DOHH2 (cell line): ENCODE measurements at regions not wholly inside any gene's neighbourhood (a gene's known extent, or its start where the extent isn't known, plus 50 kb on each side); places are given as distances from the start of the nearest gene placed in this dataset.

ENCODE experiments used
- H3F3A ChIP-seq: fragments of 200-600 bp; sonication (generic), shearing (Covaris generic); 2 replicates; pipeline ENCODE4 v1.6.0; 2016; ENCODE audit warnings: antibody characterized with exemption, mild to moderate bottlenecking; ENCODE audit not compliant: control insufficient read depth, insufficient read depth
- H3K27ac ChIP-seq: fragments of 200-600 bp; sonication (generic); 2 replicates; pipeline ENCODE4 v1.5.1; 2014; ENCODE audit warnings: low read depth, mild to moderate bottlenecking, low read length, moderate library complexity
- H3K27me3 ChIP-seq: fragments of 200-600 bp; sonication (generic); 2 replicates; pipeline ENCODE4 v1.6.1; 2014; ENCODE audit warnings: mild to moderate bottlenecking, low read length, mixed read lengths; ENCODE audit not compliant: control insufficient read depth
- H3K36me3 ChIP-seq: fragments of 200-600 bp; sonication (generic); 2 replicates; pipeline ENCODE4 v1.6.1; 2014; ENCODE audit warnings: mild to moderate bottlenecking, low read length, moderate library complexity, mixed read lengths; ENCODE audit not compliant: control insufficient read depth
- H3K4me1 ChIP-seq: fragments of 200-600 bp; sonication (generic); 2 replicates; pipeline ENCODE4 v1.6.1; 2014; ENCODE audit warnings: mild to moderate bottlenecking, low read length, mixed read lengths; ENCODE audit not compliant: control insufficient read depth
- H3K4me2 ChIP-seq: fragments of 200-600 bp; sonication (generic); 2 replicates; pipeline ENCODE4 v1.6.0; 2014; ENCODE audit warnings: mild to moderate bottlenecking, low read length, moderate library complexity
- H3K4me3 ChIP-seq: fragments of 200-600 bp; sonication (generic); 2 replicates; pipeline ENCODE4 v1.5.1; 2014; ENCODE audit warnings: mild to moderate bottlenecking, low read length, mixed read lengths
- H3K79me2 ChIP-seq: fragments of 200-600 bp; sonication (generic); 2 replicates; pipeline ENCODE4 v1.6.1; 2014; ENCODE audit warnings: mild to moderate bottlenecking, low read length, mixed read lengths; ENCODE audit not compliant: control insufficient read depth
- H3K9me2 ChIP-seq: fragments of 200-600 bp; sonication (generic); replicated peaks from 2 replicates; pipeline ENCODE4 v1.6.1; 2014; ENCODE audit warnings: mild to moderate bottlenecking, low read length, mixed read lengths; ENCODE audit not compliant: control insufficient read depth
- H3K9me3 ChIP-seq: fragments of 200-600 bp; sonication (generic); 2 replicates; pipeline ENCODE4 v1.6.1; 2014; ENCODE audit warnings: antibody characterized with exemption, low read length, mixed read lengths; ENCODE audit not compliant: control insufficient read depth, insufficient read depth
- H4K20me1 ChIP-seq: fragments of 200-600 bp; sonication (generic); 2 replicates; pipeline ENCODE4 v1.6.0; 2014; ENCODE audit warnings: low read depth, mild to moderate bottlenecking, antibody characterized with exemption, low read length, moderate library complexity; ENCODE audit not compliant: control insufficient read depth, insufficient read depth
- EZH2phosphoT487 ChIP-seq: fragments of 200-600 bp; sonication (generic); IDR thresholded peaks from 2 replicates; pipeline ENCODE4 v1.6.1; 2017; ENCODE audit warnings: borderline replicate concordance, mild to moderate bottlenecking, antibody characterized with exemption, low read length, moderate library complexity, mixed read lengths
- TF ChIP-seq, protein P1 (sequence below): fragments of 200-600 bp; sonication (generic); IDR thresholded peaks from one replicate; pipeline ENCODE4 v1.5.1; 2014; ENCODE audit warnings: antibody characterized with exemption, mild to moderate bottlenecking, low read depth, low read length; ENCODE audit not compliant: poor library complexity, severe bottlenecking

DNA sequence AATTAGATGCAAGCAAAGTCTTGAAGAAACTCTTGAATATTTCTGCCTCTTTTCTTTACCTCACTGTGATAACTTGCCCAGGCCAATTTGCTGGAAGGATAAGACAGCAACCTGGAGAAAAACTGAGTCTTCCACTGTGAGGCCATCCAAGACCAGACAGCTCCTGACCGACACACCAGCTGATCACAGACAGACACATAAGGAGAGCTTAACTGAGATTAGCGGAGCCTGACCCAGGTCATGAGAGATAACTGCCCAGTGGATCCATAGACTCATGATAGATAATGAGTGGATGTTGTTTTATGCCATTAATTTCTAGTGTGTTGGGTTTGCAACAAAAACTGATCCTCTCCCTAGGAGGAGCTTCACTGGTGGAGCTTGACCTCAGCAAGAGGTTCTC lies 64.4 kb upstream of the NOX3 start:
- Histone ChIP-seq H3K27me3 (no peaks in the 10 kb centered on the region), H3K36me3 (no peaks in the 10 kb centered on the region), H3K9me3 (0 out of 2 replicates have a peak, but pooled peaks cover 3% of the 10 kb centered on the region), H3K79me2 (no peaks in the 10 kb centered on the region), H4K20me1 (no peaks in the 10 kb centered on the region), H3K4me3 (no peak overlapping the region), H3F3A (no peaks in the 10 kb centered on the region), H3K9me2 (no peaks in the 10 kb centered on the region), H3K27ac (no peak overlapping the region), H3K4me1 (no peaks in the 10 kb centered on the region), H3K4me2 (no peak overlapping the region)
- no peak for TF ChIP-seq EZH2phosphoT487
- TF ChIP-seq, protein P1, sequence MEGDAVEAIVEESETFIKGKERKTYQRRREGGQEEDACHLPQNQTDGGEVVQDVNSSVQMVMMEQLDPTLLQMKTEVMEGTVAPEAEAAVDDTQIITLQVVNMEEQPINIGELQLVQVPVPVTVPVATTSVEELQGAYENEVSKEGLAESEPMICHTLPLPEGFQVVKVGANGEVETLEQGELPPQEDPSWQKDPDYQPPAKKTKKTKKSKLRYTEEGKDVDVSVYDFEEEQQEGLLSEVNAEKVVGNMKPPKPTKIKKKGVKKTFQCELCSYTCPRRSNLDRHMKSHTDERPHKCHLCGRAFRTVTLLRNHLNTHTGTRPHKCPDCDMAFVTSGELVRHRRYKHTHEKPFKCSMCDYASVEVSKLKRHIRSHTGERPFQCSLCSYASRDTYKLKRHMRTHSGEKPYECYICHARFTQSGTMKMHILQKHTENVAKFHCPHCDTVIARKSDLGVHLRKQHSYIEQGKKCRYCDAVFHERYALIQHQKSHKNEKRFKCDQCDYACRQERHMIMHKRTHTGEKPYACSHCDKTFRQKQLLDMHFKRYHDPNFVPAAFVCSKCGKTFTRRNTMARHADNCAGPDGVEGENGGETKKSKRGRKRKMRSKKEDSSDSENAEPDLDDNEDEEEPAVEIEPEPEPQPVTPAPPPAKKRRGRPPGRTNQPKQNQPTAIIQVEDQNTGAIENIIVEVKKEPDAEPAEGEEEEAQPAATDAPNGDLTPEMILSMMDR: no peak

DNA sequence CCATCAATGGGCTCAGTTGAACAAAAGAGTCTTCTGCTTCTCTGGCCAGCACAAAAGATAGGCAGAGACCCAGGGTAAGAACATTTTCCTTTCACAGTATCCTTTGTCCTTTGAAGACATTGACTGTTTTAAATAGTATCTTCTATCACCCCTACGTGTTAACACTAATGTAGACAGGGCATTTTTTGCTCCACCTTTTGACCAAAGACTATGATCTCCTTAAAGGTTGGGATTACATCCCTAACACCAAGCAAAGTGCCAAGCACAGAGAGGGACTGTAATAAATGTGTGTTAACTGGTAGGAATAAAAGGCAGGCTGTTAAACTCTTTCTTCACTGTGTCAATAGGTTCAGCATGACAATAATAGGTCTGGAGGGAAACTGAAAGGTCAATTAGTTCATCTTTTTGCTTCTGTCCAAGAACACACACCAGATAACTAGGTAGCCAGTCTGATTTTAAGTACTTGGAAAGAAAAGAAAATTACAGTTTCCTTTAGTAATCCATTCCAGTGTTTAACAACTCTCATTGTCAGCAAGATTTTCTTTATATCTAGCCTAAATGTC lies 63.6 kb upstream of the NOX3 start:
- Histone ChIP-seq H3K79me2 (no peaks in the 10 kb centered on the region), H3K27ac (no peak overlapping the region), H3K9me3 (0 out of 2 replicates have a peak, but pooled peaks cover 3% of the 10 kb centered on the region), H3K4me1 (no peaks in the 10 kb centered on the region), H3K4me2 (no peak overlapping the region), H4K20me1 (no peaks in the 10 kb centered on the region), H3F3A (no peaks in the 10 kb centered on the region), H3K36me3 (no peaks in the 10 kb centered on the region), H3K9me2 (no peaks in the 10 kb centered on the region), H3K27me3 (no peaks in the 10 kb centered on the region), H3K4me3 (no peak overlapping the region)
- TF ChIP-seq, protein P1: no peak
- TF ChIP-seq EZH2phosphoT487: no peak

DNA sequence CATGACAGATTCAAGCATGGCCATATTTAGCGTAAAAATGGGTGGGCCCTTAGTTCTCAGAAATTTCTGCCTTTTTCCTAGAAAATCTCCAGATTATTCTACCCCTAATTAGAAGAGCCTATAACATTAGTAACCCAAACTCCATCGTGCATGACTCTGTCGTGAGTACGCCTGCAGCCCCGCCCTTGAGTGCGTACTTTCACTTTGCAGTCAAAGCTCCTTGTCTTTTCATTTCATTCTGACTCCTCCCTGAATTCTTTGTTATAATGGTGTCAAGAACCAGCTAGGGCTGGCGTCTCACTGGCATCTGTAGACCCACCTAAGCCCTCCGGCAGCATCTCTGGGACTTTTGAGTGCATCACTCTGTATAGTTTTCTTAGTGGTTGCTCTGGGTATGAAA lies 61.7 kb upstream of the NOX3 start:
- Histone ChIP-seq H3K36me3 (no peaks in the 10 kb centered on the region), H3F3A (0 out of 2 replicates have a peak, but pooled peaks cover 2% of the 10 kb centered on the region), H3K9me3 (0 out of 2 replicates have a peak, but pooled peaks cover 3% of the 10 kb centered on the region), H3K9me2 (no peaks in the 10 kb centered on the region), H3K79me2 (no peaks in the 10 kb centered on the region), H3K27me3 (no peaks in the 10 kb centered on the region), H3K4me1 (no peaks in the 10 kb centered on the region), H3K4me2 (no peak overlapping the region), H3K27ac (no peak overlapping the region), H3K4me3 (no peak overlapping the region), H4K20me1 (no peaks in the 10 kb centered on the region)
- TF ChIP-seq EZH2phosphoT487: no peak
- TF ChIP-seq, protein P1: no peak
